HG03571 (cell line): ENCODE measurements at regions not wholly inside any gene's neighbourhood (a gene's known extent, or its start where the extent isn't known, plus 50 kb on each side); places are given as distances from the start of the nearest gene placed in this dataset.

Experiments
- ATAC-seq: cut with Tn5 transposase; IDR thresholded peaks from one replicate; pipeline ENCODE4 v1.9.1; 2021; ENCODE audit not compliant: unreplicated experiment

DNA sequence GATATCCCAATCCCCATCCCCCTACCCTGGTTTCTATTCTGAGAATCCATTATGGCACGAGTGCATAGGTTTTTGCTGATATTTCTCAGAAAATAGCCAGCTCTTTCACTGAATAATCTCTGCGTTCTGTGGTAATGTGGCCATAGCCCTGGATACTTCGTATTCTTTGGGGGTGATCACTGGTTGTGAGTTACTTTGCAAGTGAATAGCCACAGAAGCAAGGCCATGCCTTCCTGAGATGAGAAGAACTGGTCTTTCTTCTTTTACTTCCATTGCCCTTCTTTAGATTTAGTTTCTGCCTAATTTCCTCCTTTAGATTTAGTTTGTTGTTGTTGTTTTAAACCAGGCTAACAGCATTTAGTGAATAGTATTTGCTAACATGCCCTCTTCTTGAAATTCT, 323.4 kb downstream of the CDC14C start:
- no peak for ATAC-seq

DNA sequence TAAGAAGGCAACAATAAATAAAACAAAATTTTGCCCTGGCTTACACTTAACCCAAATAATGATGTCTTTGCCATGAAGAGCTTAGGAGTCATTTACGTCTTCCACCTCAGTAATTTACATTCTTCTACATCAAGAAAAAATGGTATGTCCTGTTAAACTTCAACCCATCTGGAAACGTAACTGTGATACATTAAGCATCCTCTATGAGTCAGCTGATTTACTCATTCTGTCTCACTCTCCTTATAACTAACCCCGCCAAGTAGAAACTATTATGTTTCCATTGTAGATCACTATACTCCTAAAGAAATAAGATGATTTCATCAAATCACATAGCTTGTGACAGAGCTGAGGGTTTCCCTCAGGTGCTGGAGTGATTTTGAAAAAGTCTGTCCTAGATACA, 330.7 kb downstream of the CDC14C start:
- no peak for ATAC-seq

DNA sequence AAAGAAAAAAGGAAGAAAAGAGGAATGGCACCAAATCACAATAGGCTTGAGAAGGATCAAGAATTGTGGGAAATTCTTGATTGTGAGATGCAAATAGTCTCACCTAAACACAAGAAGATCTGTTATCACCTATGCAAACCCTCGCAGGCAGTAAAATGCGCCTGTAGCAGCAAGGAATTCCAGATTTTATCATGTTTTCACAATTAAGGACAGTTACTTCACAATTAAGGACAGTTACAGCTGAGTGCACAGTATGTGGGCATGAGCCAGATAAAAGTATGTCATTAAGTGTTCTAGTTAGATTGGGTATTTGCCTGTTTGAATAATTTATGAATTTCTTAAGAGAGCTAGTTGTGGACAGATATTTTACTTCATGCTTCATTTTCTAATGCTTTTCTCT, 336.2 kb downstream of the CDC14C start:
- ATAC-seq: no peak

DNA sequence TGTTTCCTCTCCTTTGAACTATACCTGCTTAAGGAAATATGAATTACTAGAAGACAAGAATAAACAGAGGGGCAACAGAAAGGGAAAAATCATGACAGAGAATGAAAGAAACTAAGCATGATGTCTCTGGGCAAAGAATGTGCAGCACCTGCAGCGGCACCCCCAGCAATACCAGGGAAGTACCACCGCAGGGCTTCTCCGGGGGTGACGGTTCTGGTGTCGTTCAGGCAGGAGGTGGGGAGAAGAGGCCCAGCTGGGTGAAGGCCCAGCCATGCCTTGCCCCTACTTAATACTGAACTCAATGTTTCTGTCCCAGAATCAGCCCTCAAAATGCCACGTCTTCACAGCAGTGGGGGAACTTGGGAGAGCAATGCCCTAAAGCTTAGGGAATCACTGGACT, 337.6 kb downstream of the CDC14C start:
- ATAC-seq: no peak

DNA sequence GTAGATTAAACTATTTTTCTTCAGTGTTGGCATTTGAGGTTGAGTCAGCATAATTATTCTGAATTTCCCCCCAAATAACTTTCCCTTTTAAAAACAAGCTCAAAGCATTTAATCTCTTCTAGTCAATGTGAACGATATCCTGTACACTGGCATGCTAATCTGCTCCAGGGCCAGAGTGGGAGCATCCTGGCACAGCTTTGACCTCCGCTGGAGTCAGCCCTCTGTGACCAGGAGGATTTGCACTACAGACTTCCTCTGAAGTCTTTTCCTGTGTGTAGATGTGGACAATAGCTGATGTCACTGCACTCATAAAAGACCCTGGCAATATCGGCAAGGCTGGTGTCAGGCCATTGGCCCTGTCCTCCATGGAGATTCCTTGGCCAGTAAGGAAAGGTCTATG, 340.2 kb downstream of the CDC14C start:
- no peak for ATAC-seq

DNA sequence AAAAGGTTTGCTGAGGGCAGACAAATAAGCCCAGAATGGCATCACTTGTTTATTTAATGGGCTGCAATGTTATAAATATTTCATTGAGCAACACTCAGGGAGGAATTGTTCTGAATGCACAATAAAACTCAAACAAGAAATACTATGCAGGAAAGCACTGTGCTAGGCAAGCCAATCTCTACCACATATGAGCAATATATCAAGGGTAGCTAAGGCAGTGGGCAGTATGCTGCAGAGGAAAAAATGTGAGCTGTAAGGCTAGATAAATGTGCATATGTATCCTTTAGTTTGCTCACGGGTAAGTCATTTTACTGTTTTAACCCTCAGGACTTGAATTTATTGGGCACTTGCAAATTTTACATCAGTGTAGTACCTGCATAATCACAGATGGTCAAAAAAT, 349.6 kb downstream of the CDC14C start:
- no peak for ATAC-seq

DNA sequence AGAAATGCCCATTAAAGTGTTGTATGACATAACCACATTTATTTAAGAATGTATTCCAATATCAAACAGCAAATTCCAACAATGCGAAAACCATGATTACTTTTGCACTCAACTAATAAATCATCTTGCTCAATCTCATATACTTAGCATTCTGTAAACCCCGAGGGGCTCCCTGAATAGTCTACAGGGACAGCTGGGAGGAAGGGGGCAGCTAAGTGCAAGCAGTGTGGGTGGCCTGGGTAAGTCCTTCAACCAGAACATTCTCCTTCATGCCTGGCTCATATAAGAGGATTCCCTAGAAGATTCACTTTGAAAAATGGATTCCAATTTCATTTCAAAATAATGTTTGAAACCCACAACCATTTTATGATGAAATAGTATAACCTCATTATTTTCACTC, 355.5 kb downstream of the CDC14C start:
- ATAC-seq: no peak

DNA sequence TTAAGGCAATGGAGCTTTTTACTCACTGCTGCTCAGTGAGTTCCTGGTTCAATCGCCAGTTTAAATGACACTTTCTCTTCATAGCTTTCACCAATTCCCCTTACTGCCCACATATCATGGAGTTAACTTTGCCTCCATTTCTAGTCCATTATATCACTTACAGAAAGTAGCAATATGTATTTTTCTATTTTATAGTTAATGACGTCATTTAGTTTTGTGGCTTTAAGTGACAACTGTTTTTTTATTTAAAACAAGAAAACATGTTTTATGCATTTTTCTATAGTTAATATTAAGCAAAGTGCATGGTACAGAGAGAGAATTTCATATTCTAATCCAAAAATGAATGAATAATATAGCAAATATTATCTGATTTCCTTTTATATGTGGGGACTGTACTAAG, 363.3 kb downstream of the CDC14C start:
- no peak for ATAC-seq

DNA sequence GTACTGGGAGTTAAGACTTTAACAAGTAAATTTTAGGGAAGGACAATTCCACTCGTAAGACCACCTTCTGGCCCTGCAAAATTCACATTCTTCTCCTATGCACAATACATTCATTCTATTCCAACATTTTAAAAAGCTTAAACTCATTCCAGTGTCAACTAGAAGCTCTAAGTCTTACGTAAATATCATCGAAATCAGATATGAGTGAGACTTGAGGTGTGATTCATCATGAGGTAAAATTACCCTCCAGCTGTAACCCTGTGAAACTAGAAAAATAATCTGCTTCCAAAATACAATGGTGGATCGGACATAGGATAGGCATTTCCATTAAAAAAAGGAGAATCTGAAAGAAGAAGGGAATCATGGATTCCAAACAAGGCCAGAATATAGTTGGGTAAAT, 370.3 kb downstream of the CDC14C start:
- ATAC-seq: no peak

DNA sequence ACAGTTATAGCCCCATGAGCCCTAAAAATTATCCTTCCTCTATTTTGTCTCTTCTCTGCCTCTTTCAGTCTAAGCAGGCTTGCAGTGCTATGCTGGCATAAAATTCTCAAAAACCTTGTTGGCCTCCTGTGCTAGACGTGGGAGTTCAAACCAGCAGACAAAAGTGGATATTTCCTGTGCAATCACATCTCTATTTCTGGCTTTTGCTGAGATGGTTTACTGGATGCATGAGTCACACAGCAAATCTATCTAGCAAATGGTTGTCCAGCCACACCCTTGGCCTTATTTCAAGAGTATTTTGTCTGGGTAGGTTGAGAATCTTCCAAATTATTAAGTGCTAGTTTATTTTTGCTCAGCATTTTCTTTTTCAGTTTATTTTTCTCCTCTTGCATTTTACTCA, 370.8 kb downstream of the CDC14C start:
- no peak for ATAC-seq

DNA sequence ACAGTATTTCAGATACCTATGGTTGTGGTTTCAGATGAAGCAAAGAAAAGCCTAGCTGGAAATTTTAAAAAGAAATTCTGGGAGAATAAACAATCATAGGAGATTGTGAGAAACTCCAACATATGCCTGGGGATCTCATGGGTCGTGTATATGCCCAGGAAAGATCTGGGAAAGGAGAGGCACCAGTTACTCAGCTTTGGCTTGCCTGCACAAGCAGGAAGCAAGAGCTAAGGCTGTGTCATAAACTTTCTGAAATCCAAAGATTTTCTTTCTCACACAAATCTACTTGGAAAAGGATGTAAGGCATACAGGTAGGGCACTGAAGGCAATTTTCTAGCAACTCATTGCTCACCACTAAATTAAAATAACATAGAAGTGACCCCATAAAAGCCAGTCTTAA, 373.6 kb downstream of the CDC14C start:
- ATAC-seq: no peak

DNA sequence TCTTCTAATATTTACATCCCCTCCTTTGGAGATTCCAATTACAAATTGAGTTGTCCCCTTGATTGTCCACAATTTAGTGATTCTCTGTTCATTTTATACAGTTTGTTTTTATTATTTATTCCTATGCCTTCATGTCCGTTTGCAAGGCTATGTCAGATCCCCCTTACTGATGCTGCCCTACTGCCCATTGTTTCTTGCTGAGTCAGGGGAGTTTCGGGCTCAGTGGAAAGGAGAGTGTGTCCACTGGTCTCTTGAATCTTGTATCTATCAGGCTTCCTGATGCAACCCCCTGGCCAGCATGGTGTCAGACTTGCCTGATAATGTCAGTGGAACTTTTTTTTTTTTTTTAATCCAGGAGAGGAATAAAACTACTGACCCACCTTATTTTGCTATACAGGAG, 384.4 kb downstream of the CDC14C start:
- no peak for ATAC-seq

DNA sequence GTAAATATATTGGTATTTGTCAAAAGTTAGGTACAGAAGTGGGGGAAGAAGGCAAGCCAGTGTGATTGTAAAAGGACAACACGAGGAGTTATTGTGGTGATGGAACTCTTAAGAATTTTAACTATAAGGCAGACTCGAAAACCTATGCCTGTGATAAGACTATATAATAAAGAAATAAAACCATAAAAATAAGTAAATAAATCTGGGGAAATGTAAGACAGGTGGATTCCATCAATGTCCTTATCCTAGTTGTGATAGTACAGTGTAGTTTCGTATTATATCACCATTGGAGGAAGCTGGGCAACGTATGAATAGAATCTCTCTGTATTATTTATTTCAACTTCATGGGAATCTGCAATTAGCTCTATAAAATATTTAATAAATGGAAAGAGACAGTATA, 395.7 kb downstream of the CDC14C start:
- ATAC-seq: no peak

DNA sequence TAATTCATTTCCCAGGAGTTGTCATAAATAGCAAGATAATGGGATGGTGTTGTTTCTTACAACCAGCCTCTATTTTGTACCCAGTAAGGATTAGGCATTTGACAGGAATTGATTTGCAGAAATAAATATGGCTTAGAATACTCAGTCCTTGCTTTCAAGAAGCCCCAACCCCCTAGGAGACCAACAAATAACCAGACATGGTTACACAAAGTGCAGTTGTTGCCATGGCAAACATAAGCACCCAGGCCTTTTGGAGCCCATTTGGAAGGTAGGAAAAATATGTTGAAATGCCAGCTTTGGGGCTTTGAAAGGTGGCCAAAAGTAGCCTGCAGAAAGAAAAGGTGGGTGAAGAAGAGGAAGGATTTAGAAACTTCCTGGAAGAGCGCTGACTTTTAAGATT, 397.5 kb downstream of the CDC14C start:
- no peak for ATAC-seq

DNA sequence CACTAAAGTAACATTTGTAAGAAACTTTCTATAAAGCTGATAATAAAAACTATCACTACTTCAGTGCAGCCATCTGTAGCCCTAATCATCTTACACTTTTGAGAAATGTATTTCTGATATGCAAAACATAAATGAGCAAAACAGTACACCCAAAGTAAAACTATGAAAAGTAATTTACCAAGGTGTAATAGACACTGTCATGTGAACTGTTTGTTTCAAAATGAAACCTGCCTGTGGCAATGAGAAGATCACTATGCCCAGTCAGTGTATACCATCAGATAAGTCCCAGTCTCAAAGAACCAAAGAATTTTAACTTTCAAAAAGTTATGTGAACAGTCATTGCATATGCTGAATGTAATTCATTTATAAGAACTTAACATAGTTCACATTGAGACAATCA, 398.1 kb downstream of the CDC14C start:
- no peak for ATAC-seq

DNA sequence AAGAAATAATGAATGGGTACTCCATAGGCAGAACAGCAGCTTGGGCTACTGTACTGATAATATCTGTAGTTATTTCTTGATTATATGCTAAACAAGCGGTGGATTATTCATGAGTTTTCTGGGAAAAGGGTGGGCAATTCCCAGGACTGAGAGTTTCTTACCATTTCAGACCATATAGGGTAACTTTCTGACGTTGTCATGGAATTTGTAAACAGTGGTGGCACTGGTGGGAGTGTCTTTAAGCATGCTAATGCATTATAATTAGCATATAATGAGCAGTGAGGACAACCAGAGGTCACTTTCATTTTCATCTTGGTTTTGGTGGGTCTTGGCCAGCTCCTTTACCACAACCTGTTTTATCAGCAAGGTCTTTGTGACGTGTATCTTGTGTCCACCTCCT, 399.7 kb downstream of the CDC14C start:
- ATAC-seq: no peak

DNA sequence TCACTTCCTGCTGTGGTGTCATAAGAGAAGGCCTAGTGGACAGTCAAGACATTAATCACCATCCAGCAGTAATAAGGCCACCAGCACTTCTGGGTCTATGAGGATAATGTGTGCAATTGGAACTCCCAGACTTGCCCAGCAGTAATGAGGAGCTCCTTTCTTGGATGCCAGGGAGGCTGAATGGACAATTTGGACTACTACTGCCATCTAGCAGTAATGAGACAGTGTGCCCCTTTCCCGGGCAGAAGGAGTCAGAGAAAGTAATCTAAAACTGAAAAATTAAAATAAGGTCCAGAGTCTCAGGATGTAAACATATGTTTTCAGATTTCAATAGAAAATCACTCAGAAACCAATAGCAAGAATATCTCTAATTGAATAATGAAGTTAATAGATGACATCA, 400.4 kb downstream of the CDC14C start:
- ATAC-seq: no peak

DNA sequence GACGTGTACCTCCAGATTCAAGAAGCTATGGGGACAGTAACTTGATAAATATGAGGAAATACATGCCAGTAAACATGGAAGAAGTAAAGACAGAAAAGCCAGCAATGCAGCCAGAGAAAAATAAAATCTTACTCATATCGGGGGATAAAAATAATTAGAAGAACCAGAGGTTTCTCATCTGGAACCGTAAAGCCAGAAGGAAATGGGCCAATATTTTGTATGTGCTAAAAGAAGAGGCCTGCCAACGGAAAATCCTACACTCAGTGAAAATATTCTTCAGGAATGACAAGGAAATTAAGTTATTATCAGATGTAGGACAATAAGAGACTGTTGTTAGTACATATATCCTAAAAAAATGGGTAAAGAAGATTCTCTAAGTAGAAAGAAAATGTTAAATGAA, 401.2 kb downstream of the CDC14C start:
- ATAC-seq: no peak

DNA sequence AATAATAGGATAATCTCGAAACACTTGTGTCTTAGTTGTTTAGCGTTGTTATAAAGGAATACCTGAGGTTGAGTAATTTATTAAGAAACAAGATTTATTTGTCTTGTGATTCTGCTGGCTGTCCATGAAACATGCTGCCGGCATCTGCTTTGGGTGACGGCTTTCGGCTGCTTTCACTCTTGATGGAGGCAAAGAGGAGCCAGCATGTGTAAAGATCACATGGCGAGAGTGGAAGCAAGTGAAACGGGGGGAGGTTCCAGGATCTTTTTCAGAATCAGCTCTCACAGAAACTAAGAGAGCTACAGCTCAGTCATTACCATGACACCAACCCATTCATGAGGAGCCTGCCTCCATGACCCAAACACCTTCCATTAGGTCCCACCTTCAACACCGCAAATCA, 402.8 kb downstream of the CDC14C start:
- no peak for ATAC-seq

DNA sequence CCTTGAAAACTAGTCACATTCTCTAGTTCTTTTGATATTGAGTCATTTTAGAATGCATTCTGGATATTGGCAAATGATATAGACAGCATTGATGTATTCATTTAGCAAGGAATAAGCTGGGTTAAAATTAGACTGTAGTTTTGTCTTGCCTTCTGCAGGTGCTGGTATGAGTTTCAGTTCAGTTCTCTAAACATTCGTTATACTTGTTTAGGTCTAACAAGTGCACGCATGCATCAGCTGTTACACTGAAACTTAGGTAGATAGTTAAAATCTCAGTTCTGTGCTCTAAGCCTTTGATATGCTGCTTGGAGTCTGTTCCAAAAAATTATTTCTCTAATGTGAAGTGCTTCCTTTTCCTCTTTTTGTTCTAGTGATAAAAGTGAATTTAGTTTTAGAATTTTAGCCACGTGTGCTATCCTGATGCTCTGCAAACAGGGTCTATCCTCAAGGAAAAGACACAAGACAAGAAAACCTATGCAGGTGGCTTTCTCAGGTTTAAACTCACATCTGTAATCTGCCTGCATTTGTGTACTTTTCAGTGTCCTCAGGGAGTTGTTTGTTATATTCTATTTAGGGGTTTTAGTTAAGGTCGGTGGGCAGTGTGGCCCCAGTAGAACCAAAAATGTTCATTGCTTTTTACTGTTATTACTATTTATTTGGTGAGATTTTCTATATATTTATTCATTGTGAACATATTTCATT, 409.0 kb downstream of the CDC14C start:
- ATAC-seq: no peak

DNA sequence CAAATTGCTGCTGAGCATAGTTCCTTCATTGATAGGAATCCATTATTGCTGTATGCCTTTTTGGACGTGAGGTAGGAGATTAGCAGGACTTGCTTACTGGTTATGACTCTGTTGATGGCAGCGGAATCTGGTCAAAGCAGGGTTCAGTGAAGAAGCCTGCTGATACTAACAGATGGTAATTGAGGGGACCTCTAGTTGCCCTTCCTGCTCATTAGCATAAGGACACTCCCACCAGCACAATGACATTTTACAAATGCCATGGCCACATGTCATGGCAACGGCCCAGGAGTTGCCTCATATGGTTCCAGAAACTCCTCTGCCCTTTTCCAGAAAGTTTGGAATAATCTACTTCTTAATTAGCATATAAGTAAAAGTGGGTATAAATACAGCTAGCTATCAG, 417.5 kb downstream of the CDC14C start:
- ATAC-seq: no peak

DNA sequence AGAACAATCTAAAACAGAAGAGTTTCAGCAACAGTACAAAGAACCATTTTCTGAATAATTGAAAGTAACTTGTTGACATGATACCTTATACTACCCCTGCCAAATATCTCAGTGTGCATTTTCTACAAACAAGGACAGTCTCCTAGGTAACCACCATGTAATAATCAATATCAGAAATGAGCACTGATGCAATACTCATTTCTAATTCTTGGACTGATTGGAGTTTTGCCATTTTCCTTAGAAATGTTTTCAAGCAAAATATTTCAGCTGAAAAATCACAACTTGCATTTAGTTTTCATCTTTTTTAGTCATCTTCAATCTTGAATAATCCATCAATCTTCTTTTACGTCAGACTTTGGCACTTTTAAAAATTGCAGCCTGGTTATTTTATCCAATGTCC, 420.2 kb downstream of the CDC14C start:
- ATAC-seq: no peak

DNA sequence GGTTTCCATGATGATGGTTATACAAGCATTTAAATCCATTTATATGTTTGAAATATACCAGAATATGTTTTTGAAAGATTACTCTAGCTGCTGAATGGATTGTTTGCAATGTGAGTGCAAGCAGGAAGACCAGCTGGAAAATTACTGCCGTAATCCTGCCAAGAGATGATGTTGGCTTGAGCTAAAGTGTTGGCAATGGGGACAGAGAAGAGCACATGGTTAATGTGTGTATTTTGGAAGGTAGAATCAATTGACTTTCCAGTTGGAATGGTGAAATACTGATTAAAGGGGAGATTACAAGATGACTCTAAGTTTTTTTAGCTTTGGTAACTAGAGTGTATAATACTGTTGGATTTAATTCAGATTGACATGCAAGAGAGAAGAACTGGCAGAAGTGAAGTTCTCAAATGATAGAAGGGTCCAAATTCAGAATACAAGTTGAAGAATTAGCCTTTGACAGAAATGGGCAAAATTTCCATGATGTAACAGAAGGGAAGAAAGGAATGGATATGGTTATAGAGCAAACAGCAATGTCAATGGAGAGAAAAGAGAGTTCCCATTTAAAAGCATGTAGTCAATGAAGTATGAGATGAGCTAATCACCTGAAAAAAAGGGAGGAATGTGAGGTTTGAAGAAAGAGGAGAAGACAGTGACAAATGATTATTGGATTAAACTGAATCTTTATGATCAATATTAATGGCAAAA, 422.0 kb downstream of the CDC14C start:
- no peak for ATAC-seq
